ENCODE measurements at regions not wholly inside any gene's neighbourhood (a gene's known extent, or its start where the extent isn't known, plus 50 kb on each side); places are given as distances from the start of the nearest gene placed in this dataset.
A peak's percentile ranks its signal among the peaks of the same experiment; 100 is the strongest.
"Not testable (repeated sequence)": the region's sequence is repeated elsewhere in the genome, so short reads cannot be mapped to it uniquely, and the experiment has no call there.

GRCh38 chr11:3476084-3476936, 97.4 kb upstream of the ZNF195 start:
- H3K27ac ChIP-seq (replicated peaks in 1 of 4); H3K27me3 ChIP-seq; H3K36me3 ChIP-seq; intact Hi-C loops (cut with DNase I); DNase-seq (ENCODE audit: extremely low spot score); H3K9me3 ChIP-seq; H3K4me1 ChIP-seq; H3K4me3 ChIP-seq: not testable (repeated sequence)
- TF ChIP-seq CTCF (IDR thresholded peaks at IDR 0.05) = peak in 1 of 3 experiments; percentile 33
- 76% methylated on average over 22 of the region's 27 CpGs for WGBS

DNA sequence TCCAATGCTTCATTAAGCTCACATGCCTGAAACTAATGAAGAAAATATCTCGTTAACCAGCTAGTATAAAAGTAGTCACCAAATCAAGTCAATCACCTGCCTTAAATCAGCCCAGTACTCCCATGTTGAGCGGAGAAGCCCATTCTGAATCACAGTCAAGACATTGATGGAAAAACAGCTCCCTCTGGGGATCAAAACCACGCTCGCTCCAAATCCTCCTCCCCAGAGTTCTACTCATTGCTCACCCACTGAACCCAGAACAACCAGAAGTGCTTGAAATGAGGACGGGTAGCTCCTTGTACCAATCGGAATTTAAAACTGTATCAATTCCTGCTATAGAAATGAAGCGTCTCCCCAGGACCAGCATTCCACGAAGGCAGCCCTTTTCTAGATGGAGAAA, 90.0 kb upstream of the ZNF195 start:
- H3K9me3 ChIP-seq; H3K4me1 ChIP-seq; DNase-seq (ENCODE audit: extremely low spot score); H3K4me3 ChIP-seq; H3K27ac ChIP-seq (replicated peaks in 1 of 4); H3K27me3 ChIP-seq; intact Hi-C loops (cut with DNase I); H3K36me3 ChIP-seq: not testable (repeated sequence)
- 83% methylated on average over 8 of the region's 8 CpGs for WGBS

- intact Hi-C loops (cut with DNase I); DNase-seq (ENCODE audit: extremely low spot score); H3K4me3 ChIP-seq; H3K9me3 ChIP-seq; H3K36me3 ChIP-seq; H3K27me3 ChIP-seq; H3K4me1 ChIP-seq; H3K27ac ChIP-seq (replicated peaks in 1 of 4): not testable (repeated sequence)
- 77% methylated on average over 5 of the region's 5 CpGs for WGBS
These were observed 88.7 kb upstream of the ZNF195 start for GRCh38 chr11:3467599-3467998.

GRCh38 chr11:3455666-3456065, 76.7 kb upstream of the ZNF195 start:
- not testable (repeated sequence) for H3K9me3 ChIP-seq; H3K27ac ChIP-seq (replicated peaks in 1 of 4); H3K36me3 ChIP-seq; H3K4me3 ChIP-seq; H3K27me3 ChIP-seq; H3K4me1 ChIP-seq; DNase-seq (ENCODE audit: extremely low spot score)
- intact Hi-C loops (cut with DNase I) = loop anchor here (10.0 kb wide), 1 partner anchor 129 kb away; no protein-coding TSS in a partner anchor
- 69% methylated on average over 10 of the region's 10 CpGs for WGBS

DNA sequence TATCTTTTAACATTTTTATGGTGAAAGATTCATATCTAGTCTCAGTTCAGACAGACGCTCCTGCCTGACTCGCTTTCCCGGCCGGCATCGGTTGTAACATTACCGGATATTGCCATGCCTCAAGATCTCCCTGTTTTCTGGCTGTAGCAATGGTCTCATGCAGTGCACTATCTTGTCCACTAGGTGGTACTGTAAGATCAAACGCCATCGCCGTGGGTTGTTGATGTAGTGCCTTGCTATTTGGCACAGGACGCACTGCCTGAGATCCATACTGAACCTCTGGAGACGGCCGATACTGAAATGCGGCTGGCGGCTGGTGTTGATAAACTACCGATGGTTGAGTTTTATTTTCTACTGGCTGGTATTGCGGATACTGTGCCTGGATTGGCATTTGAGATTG, 75.9 kb upstream of the ZNF195 start:
- H3K27ac ChIP-seq (replicated peaks in 1 of 4); H3K36me3 ChIP-seq; H3K9me3 ChIP-seq; DNase-seq (ENCODE audit: extremely low spot score); H3K27me3 ChIP-seq; H3K4me1 ChIP-seq; H3K4me3 ChIP-seq: not testable (repeated sequence)
- WGBS = 0% methylated on average over 15 of the region's 16 CpGs
- intact Hi-C loops (cut with DNase I) = loop anchor here (10.0 kb wide), 1 partner anchor 130 kb away; no protein-coding TSS in a partner anchor
- TF ChIP-seq POLR2AphosphoS5 (IDR thresholded peaks at IDR 0.05) (peak in 1 of 2 donors; percentile 10), CTCF (IDR thresholded peaks at IDR 0.05) (peak; percentile 72 to 90 (median 78))

- H3K36me3 ChIP-seq; H3K9me3 ChIP-seq; DNase-seq (ENCODE audit: extremely low spot score); H3K4me1 ChIP-seq; H3K4me3 ChIP-seq; H3K27me3 ChIP-seq; H3K27ac ChIP-seq (replicated peaks in 1 of 4): not testable (repeated sequence)
- intact Hi-C loops (cut with DNase I) = loop anchor here (10.0 kb wide), 1 partner anchor 131 kb away; no protein-coding TSS in a partner anchor
- 53% methylated on average over 9 of the region's 9 CpGs for WGBS
These were observed 74.8 kb upstream of the ZNF195 start for GRCh38 chr11:3453596-3454256.

- WGBS = 96% methylated on average over 1 of the region's 1 CpG
- H3K27me3 ChIP-seq; H3K4me1 ChIP-seq; H3K27ac ChIP-seq (replicated peaks in 1 of 4); H3K4me3 ChIP-seq; H3K36me3 ChIP-seq; DNase-seq (ENCODE audit: extremely low spot score); H3K9me3 ChIP-seq: not testable (repeated sequence)
- intact Hi-C loops (cut with DNase I) = loop anchor here (10.0 kb wide), 1 partner anchor 134 kb away; no protein-coding TSS in a partner anchor
These were observed 71.9 kb upstream of the ZNF195 start for GRCh38 chr11:3450822-3451221.

DNA sequence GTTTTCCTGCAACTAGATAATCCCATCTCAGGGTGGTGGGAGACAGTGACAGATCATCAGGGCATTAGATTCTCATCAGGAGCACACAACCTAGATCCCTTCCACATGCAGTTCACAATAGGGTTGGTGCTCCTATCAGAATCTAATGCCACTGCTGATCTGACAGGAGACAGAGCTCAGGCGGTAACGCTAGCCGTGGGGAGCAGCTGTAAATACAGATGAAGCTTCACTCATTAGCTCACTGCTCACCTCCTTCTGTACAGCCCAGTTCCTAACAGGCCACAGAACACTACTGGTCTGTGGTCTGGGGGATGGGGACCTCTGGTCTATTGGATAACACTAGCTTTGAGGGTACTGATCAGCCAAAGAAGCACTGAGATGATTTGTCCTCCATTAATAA, 66.6 kb upstream of the ZNF195 start:
- peaks cover 0 to 11% (median 8%) of the 10 kb centered on the region in 4 donors for H3K4me1 ChIP-seq
- H3K27me3 ChIP-seq; H3K27ac ChIP-seq (replicated peaks in 1 of 4); H3K9me3 ChIP-seq; intact Hi-C loops (cut with DNase I); H3K4me3 ChIP-seq; DNase-seq (ENCODE audit: extremely low spot score); H3K36me3 ChIP-seq: not testable (repeated sequence)
- 83% methylated on average over 2 of the region's 3 CpGs for WGBS

DNA sequence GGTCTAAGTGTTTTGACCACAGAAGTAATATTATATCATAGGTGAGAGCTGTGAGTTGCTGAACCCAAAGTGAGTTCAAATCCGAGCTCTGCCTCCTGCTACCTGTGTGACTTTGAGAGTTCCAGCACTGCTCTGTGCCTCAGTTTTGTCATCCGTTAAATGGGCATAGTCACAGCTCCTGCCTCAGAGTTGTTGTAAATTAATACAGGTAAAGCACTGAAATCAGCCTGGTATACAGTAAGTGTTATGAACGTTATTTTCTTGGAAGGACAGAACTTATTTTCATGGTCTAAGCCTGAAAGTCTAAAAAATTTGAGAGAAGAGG, 65.4 kb upstream of the ZNF195 start:
- H3K4me3 ChIP-seq; intact Hi-C loops (cut with DNase I); H3K9me3 ChIP-seq; H3K27me3 ChIP-seq; H3K27ac ChIP-seq (replicated peaks in 1 of 4); H3K36me3 ChIP-seq; DNase-seq (ENCODE audit: extremely low spot score): not testable (repeated sequence)
- H3K4me1 ChIP-seq = peaks cover 0 to 11% (median 8%) of the 10 kb centered on the region in 4 donors
- 86% methylated on average over 3 of the region's 3 CpGs for WGBS

- WGBS = 12% methylated on average over 16 of the region's 16 CpGs
- H3K36me3 ChIP-seq; H3K27ac ChIP-seq (replicated peaks in 1 of 4); H3K4me3 ChIP-seq; intact Hi-C loops (cut with DNase I); H3K27me3 ChIP-seq; H3K9me3 ChIP-seq; DNase-seq (ENCODE audit: extremely low spot score): not testable (repeated sequence)
- H3K4me1 ChIP-seq = peaks cover 0 to 11% (median 8%) of the 10 kb centered on the region in 4 donors
These were observed 64.9 kb upstream of the ZNF195 start for GRCh38 chr11:3443700-3444419.

Data from esophagus muscularis mucosa (tissue), 4 donors.